HEK293 (cell line): ENCODE measurements at regions not wholly inside any gene's neighbourhood (a gene's known extent, or its start where the extent isn't known, plus 50 kb on each side); places are given as distances from the start of the nearest gene placed in this dataset.

Experiments used
- CTCF ChIA-PET: fragments of 350-600 bp; formaldehyde crosslinking; extraction: SDS; loops from one replicate; lab custom pipeline; 2021; ENCODE audit warnings: antibody characterized with exemption; lab: Yijun Ruan, JAX
- POLR2A ChIA-PET: fragments of 300-600 bp; formaldehyde crosslinking; extraction: SDS; loops from one replicate; lab custom pipeline; 2020; ENCODE audit warnings: antibody characterized with exemption, inconsistent platforms; lab: Yijun Ruan, JAX
- H3K27ac ChIP-seq: fragments of 200-500 bp; sonication (Bioruptor generic); 2 replicates; pipeline ENCODE4 v1.5.1; 2014; ENCODE audit warnings: low read depth, low read length, control low read depth, inconsistent platforms; ENCODE audit errors: extremely low read depth
- H3K36me3 ChIP-seq, 2 experiments: fragments of 200-500 bp in 1 of 2; sonication (Bioruptor generic) in 1 of 2; 1 replicate in 1 of 2; 2 replicates in 1 of 2; pipeline ENCODE4 v1.5.1; 2014 to 2017; ENCODE audit warnings: inconsistent platforms in 2 of 2, low read length in 2 of 2; ENCODE audit not compliant: control insufficient read depth in 2 of 2, insufficient read depth in 1 of 2
- H3K4me1 ChIP-seq: fragments of 200-500 bp; sonication (Bioruptor generic); 2 replicates; pipeline ENCODE4 v1.5.1; 2014; ENCODE audit warnings: mild to moderate bottlenecking, low read length, inconsistent platforms; ENCODE audit not compliant: control insufficient read depth, insufficient read depth
- H3K4me3 ChIP-seq: 2 replicates; pipeline ENCODE4 v1.5.1; 2011; ENCODE audit warnings: low read depth, mild to moderate bottlenecking, control low read depth, low read length, moderate library complexity
- H3K9me3 ChIP-seq: fragments of 200-500 bp; sonication (Bioruptor generic); 2 replicates; pipeline ENCODE4 v1.5.1; 2014; ENCODE audit warnings: low read depth, low read length, inconsistent platforms; ENCODE audit not compliant: control insufficient read depth, insufficient read depth
- ATF2 ChIP-seq: fragments of 450-650 bp; formaldehyde crosslinking; IDR thresholded peaks from 2 replicates; pipeline ENCODE4 v1.5.1; 2016; ENCODE audit warnings: missing biosample characterization, missing genetic modification characterization, low read depth
- BCL6B ChIP-seq: fragments of 450-650 bp; formaldehyde crosslinking; IDR thresholded peaks from 2 replicates; pipeline ENCODE4 v1.5.1; 2017; ENCODE audit warnings: missing biosample characterization, missing genetic modification characterization
- CTCF ChIP-seq: fragments of 450-650 bp; formaldehyde crosslinking; IDR thresholded peaks from 2 replicates; pipeline ENCODE4 v1.5.1; 2016; ENCODE audit warnings: missing biosample characterization, missing genetic modification characterization
- GFI1B ChIP-seq: fragments of 450-650 bp; formaldehyde crosslinking; IDR thresholded peaks from 2 replicates; pipeline ENCODE4 v1.5.1; 2016; ENCODE audit warnings: missing biosample characterization, missing genetic modification characterization
- IKZF3 ChIP-seq: fragments of 450-650 bp; IDR thresholded peaks from 2 replicates; pipeline ENCODE4 v1.5.0; 2018; ENCODE audit warnings: missing biosample characterization, mild to moderate bottlenecking, missing genetic modification characterization, moderate library complexity
- PRDM2 ChIP-seq: fragments of 450-650 bp; formaldehyde crosslinking; IDR thresholded peaks from 2 replicates; pipeline ENCODE4 v1.5.1; 2016; ENCODE audit warnings: missing biosample characterization, missing genetic modification characterization, borderline replicate concordance
- SCRT1 ChIP-seq: fragments of 450-650 bp; formaldehyde crosslinking; IDR thresholded peaks from 2 replicates; pipeline ENCODE4 v1.5.1; 2016; ENCODE audit warnings: missing biosample characterization, missing genetic modification characterization, borderline replicate concordance
- SCRT2 ChIP-seq: fragments of 450-650 bp; formaldehyde crosslinking; IDR thresholded peaks from 2 replicates; pipeline ENCODE4 v1.5.1; 2016; ENCODE audit warnings: missing biosample characterization, missing genetic modification characterization
- SP7 ChIP-seq: fragments of 450-650 bp; formaldehyde crosslinking; IDR thresholded peaks from 2 replicates; pipeline ENCODE4 v1.5.1; 2016; ENCODE audit warnings: missing biosample characterization, missing genetic modification characterization
- TRIM28 ChIP-seq: IDR thresholded peaks from 2 replicates; pipeline ENCODE4 v1.6.1; 2011; ENCODE audit warnings: low read length, control low read depth, borderline replicate concordance
- ZBTB17 ChIP-seq: fragments of 450-650 bp; formaldehyde crosslinking; IDR thresholded peaks from 2 replicates; pipeline ENCODE4 v1.5.1; 2016; ENCODE audit warnings: missing biosample characterization, missing genetic modification characterization
- ZBTB49 ChIP-seq: fragments of 450-650 bp; formaldehyde crosslinking; IDR thresholded peaks from 2 replicates; pipeline ENCODE4 v1.5.1; 2016; ENCODE audit warnings: missing biosample characterization, missing genetic modification characterization, low read depth
- ZNF146 ChIP-seq: fragments of 450-650 bp; formaldehyde crosslinking; IDR thresholded peaks from 2 replicates; pipeline ENCODE4 v1.5.1; 2016; ENCODE audit warnings: missing biosample characterization, missing genetic modification characterization
- ZNF394 ChIP-seq: fragments of 450-650 bp; formaldehyde crosslinking; IDR thresholded peaks from 2 replicates; pipeline ENCODE4 v1.5.1; 2016; ENCODE audit warnings: missing biosample characterization, missing genetic modification characterization, mild to moderate bottlenecking, moderate library complexity, borderline replicate concordance
- ZNF510 ChIP-seq: fragments of 450-650 bp; formaldehyde crosslinking; IDR thresholded peaks from 2 replicates; pipeline ENCODE4 v1.5.1; 2018; ENCODE audit warnings: mild to moderate bottlenecking, missing genetic modification characterization, missing biosample characterization; ENCODE audit not compliant: insufficient replicate concordance
- ZNF560 ChIP-seq: fragments of 450-650 bp; formaldehyde crosslinking; IDR thresholded peaks from 2 replicates; pipeline ENCODE4 v1.5.1; 2017; ENCODE audit warnings: missing biosample characterization, missing genetic modification characterization, borderline replicate concordance
- ZNF561 ChIP-seq: fragments of 450-650 bp; IDR thresholded peaks from 2 replicates; pipeline ENCODE4 v1.5.1; 2018; ENCODE audit warnings: missing biosample characterization, missing genetic modification characterization, borderline replicate concordance
- ZNF660 ChIP-seq: fragments of 450-650 bp; IDR thresholded peaks from 2 replicates; pipeline ENCODE4 v1.5.1; 2018; ENCODE audit warnings: missing biosample characterization, mild to moderate bottlenecking, missing genetic modification characterization
- ZNF677 ChIP-seq: fragments of 450-650 bp; IDR thresholded peaks from 2 replicates; pipeline ENCODE4 v1.5.0; 2018; ENCODE audit warnings: missing biosample characterization, mild to moderate bottlenecking, missing genetic modification characterization, moderate library complexity
- ZNF701 ChIP-seq: fragments of 450-650 bp; formaldehyde crosslinking; IDR thresholded peaks from 2 replicates; pipeline ENCODE4 v1.5.1; 2016; ENCODE audit warnings: missing biosample characterization, missing genetic modification characterization
- ZSCAN5A ChIP-seq: fragments of 450-650 bp; formaldehyde crosslinking; IDR thresholded peaks from 2 replicates; pipeline ENCODE4 v1.5.1; 2016; ENCODE audit warnings: missing biosample characterization, missing genetic modification characterization
- ZXDB ChIP-seq: fragments of 450-650 bp; formaldehyde crosslinking; IDR thresholded peaks from 2 replicates; pipeline ENCODE4 v1.5.1; 2016; ENCODE audit warnings: missing biosample characterization, missing genetic modification characterization

GRCh38 chr3:5300638-5301037 is 113.1 kb downstream of the EDEM1 start (continued):
- no peak for TF ChIP-seq PRDM2 (tag by site-specific recombination)
- no peak for TF ChIP-seq ZBTB17
- no peak for TF ChIP-seq ZNF561 (tag by site-specific recombination)
- TF ChIP-seq SCRT2, result no peak
- TF ChIP-seq TRIM28, result no peak
- TF ChIP-seq ZNF146 (tag by site-specific recombination), result no peak
- no peak for TF ChIP-seq ZSCAN5A (tag by site-specific recombination)

- Histone ChIP-seq H3K4me1 (no peaks in the 10 kb centered on the region), H3K36me3 (no peaks in the 10 kb centered on the region), H3K4me3 (no peak overlapping the region), H3K27ac (no peak overlapping the region), H3K9me3 (no peaks in the 10 kb centered on the region)
- ChIA-PET POLR2A (no interaction called here), CTCF (no interaction called here)
- TF ChIP-seq ZNF510 (tag by site-specific recombination), result no peak
- TF ChIP-seq ZNF660, result no peak
- TF ChIP-seq ZNF701, result no peak
- no peak for TF ChIP-seq SP7
- TF ChIP-seq TRIM28, result no peak
- TF ChIP-seq CTCF (tag by site-specific recombination), result no peak
- TF ChIP-seq ZNF677 (tag by site-specific recombination), result no peak
- no peak for TF ChIP-seq ZBTB49 (tag by site-specific recombination)
- no peak for TF ChIP-seq ZNF394 (tag by site-specific recombination)
- TF ChIP-seq SCRT1, result no peak
- TF ChIP-seq GFI1B (tag by site-specific recombination), result no peak
- no peak for TF ChIP-seq IKZF3
- no peak for TF ChIP-seq ZXDB
- no peak for TF ChIP-seq BCL6B (tag by site-specific recombination)
- no peak for TF ChIP-seq ATF2 (tag by site-specific recombination)
- TF ChIP-seq ZNF560 (tag by site-specific recombination), result no peak
Measured at GRCh38 chr3:5301651-5302297, 114.3 kb downstream of the EDEM1 start.
